ENCODE measurements at regions not wholly inside any gene's neighbourhood (a gene's known extent, or its start where the extent isn't known, plus 50 kb on each side); places are given as distances from the start of the nearest gene placed in this dataset.
A peak's percentile ranks its signal among the peaks of the same experiment; 100 is the strongest.

DNA sequence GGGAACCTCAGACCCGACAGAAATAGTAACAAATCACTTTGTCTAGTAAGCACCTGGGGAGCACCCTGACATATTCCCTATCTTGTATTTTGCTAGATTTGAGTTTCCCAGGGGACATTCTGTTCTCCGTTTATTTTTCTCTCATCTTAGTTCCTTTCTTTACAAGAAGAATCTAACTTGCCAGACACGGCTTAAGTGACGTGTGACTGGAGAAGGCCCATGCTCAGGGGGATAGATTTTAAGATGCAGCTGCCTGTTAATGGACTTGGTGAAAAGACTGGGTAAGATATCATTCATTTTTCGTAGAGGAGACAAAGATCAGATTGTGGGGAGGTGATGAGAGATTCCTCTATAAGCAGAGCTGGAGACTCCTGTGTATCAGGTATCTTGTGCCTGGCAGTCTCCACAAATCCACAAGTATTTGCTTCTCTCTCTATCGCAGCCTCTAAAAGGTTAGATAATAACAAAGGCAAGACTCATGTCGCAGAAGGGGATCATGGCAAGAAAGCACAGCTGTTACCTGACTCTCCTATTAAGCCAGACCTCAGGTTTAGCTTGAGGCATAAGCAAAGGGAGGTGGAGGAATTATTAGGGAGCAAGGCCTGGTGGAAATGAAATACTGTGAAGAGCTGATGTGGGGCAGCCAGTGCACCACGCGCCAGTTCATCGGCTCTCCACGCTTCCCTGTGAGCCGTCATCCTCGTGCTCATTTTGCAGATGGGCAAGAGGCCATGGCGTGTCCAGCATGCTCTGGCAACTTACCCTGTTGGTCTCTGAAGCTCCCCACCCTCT lies 347.2 kb upstream of the TNP1 start:
- no peaks in the 10 kb centered on the region for H3K79me2 ChIP-seq (ENCODE audit: control insufficient read depth, insufficient read depth, low read length)
- SMC1A ChIA-PET (ENCODE audit: uncharacterized antibody, unreplicated experiment): interaction anchor here (0.6 kb wide), 3 partner anchors 22 to 417 kb away, joined by 3 read pairs; no protein-coding TSS in a partner anchor
- in situ Hi-C loops (cut with MboI) (no loop called here), intact Hi-C loops (cut with micrococcal nuclease; ENCODE audit: unreplicated experiment) (no loop called here)
- RAD21 ChIA-PET (ENCODE audit: unreplicated experiment): no interaction called here
- H3K4me3 ChIP-seq: no peak overlapping the region
- BruUV-seq (replicated peaks): no TSS peak
- H3K9me3 ChIP-seq (replicated peaks; ENCODE audit: control insufficient read depth, insufficient read depth, low read length): no peaks in the 10 kb centered on the region; the same call in 2 of the 3 replicates
- FAIRE-seq (no peak), DNase-seq (ENCODE audit: low read depth, low spot score) (no peak), ATAC-seq (no peak)
- no peak overlapping the region for H3K4me2 ChIP-seq (ENCODE audit: control insufficient read depth, insufficient read depth)
- POLR2A ChIA-PET: no interaction called here
- peaks cover 5% of the 10 kb centered on the region; the same call in 1 of the 2 replicates for H3K4me1 ChIP-seq (ENCODE audit: control insufficient read depth, insufficient read depth, low read length)
- WGBS (ENCODE audit: insufficient coverage, insufficient replicate concordance, low lambda C conversion rate, missing lambda C conversion rate): 41% methylated on average over 14 of the region's 14 CpGs
- CTCF ChIA-PET: no interaction called here
- no peak overlapping the region for H3K9ac ChIP-seq (ENCODE audit: control insufficient read depth, insufficient read depth, low read length)
- no peaks in the 10 kb centered on the region for H4K20me1 ChIP-seq (ENCODE audit: control insufficient read depth, insufficient read depth)
- H3K36me3 ChIP-seq (ENCODE audit: control insufficient read depth in 2 of 2, insufficient read depth in 2 of 2, low read length in 1 of 2): no peaks in the 10 kb centered on the region
- TF ChIP-seq, protein P1, sequence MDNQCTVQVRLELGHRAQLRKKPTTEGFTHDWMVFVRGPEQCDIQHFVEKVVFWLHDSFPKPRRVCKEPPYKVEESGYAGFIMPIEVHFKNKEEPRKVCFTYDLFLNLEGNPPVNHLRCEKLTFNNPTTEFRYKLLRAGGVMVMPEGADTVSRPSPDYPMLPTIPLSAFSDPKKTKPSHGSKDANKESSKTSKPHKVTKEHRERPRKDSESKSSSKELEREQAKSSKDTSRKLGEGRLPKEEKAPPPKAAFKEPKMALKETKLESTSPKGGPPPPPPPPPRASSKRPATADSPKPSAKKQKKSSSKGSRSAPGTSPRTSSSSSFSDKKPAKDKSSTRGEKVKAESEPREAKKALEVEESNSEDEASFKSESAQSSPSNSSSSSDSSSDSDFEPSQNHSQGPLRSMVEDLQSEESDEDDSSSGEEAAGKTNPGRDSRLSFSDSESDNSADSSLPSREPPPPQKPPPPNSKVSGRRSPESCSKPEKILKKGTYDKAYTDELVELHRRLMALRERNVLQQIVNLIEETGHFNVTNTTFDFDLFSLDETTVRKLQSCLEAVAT (IDR thresholded peaks at IDR 0.05): no peak
- TF ChIP-seq YBX1 (IDR thresholded peaks at IDR 0.05): no peak
- H3K27me3 ChIP-seq (replicated peaks in 1 of 2; ENCODE audit: control insufficient read depth in 2 of 2, insufficient read depth in 2 of 2, low read length in 1 of 2): no peaks in the 10 kb centered on the region; a peak in 1 of 4 replicates
- no peak overlapping the region; the same call in 1 of the 2 replicates for H2AFZ ChIP-seq (ENCODE audit: control insufficient read depth, low read depth, low read length)
- no peak overlapping the region for H3K27ac ChIP-seq (ENCODE audit: control insufficient read depth, insufficient read depth)

DNA sequence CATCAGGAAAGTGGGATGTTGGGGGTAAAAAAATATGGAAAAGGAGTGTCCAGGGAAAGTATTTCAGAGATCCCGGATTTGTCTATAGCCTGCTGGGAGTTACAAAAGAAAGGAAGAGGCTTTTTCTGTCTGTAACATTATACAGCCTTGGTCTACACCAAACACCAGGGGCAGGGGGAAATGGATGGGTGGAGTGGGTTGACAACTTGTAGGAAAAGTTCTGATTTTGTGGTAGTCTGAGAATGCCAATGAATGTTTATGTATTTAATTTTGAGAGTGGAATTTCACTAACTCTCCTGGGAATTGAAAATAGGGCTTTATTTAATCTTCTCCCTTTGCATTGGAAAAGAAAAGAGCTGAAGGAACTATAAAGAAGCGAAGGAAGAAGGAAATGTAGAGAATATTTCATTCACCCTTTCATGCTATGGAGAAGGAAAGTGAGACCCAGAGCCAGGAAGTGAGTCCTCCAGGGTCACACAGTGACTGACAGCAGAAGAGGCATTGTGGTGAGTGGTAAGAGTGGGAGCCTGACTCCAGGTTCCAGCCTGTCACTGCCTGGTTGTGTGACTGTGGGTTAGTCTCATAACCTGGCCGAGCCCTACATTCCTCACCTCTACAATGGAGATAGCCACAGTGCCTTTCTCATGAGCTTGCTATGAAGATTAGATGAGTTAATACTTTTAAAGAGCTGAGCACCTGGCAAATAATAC lies 346.3 kb upstream of the TNP1 start:
- H3K27ac ChIP-seq (ENCODE audit: control insufficient read depth, insufficient read depth): no peak overlapping the region
- intact Hi-C loops (cut with micrococcal nuclease; ENCODE audit: unreplicated experiment): no loop called here
- no peaks in the 10 kb centered on the region for H3K36me3 ChIP-seq (ENCODE audit: control insufficient read depth in 2 of 2, insufficient read depth in 2 of 2, low read length in 1 of 2)
- H3K4me1 ChIP-seq (ENCODE audit: control insufficient read depth, insufficient read depth, low read length): peaks cover 5% of the 10 kb centered on the region; the same call in 1 of the 2 replicates
- no peaks in the 10 kb centered on the region for H4K20me1 ChIP-seq (ENCODE audit: control insufficient read depth, insufficient read depth)
- 21% methylated on average over 3 of the region's 3 CpGs for WGBS (ENCODE audit: insufficient coverage, insufficient replicate concordance, low lambda C conversion rate, missing lambda C conversion rate)
- no peak overlapping the region for H2AFZ ChIP-seq (ENCODE audit: control insufficient read depth, low read depth, low read length)
- CTCF ChIA-PET: no interaction called here
- no peaks in the 10 kb centered on the region for H3K79me2 ChIP-seq (ENCODE audit: control insufficient read depth, insufficient read depth, low read length)
- H3K9me3 ChIP-seq (replicated peaks; ENCODE audit: control insufficient read depth, insufficient read depth, low read length): no peaks in the 10 kb centered on the region; the same call in 2 of the 3 replicates
- peak; percentile 22; the same call in 1 of the 2 replicates for TF ChIP-seq RUNX3 (IDR thresholded peaks at IDR 0.05; ENCODE audit: low read length)
- no peak for TF ChIP-seq BHLHE40 (IDR thresholded peaks at IDR 0.05; ENCODE audit: borderline replicate concordance in 1 of 2, low read depth in 2 of 2, low read length in 1 of 2)
- DNase-seq (ENCODE audit: low read depth, low spot score) (no peak), ATAC-seq (peak; percentile 41; the same call in 2 of the 3 replicates), FAIRE-seq (no peak)
- no peak overlapping the region for H3K4me3 ChIP-seq
- POLR2A ChIA-PET: no interaction called here
- in situ Hi-C loops (cut with MboI): no loop called here
- no peaks in the 10 kb centered on the region; a peak in 1 of 4 replicates for H3K27me3 ChIP-seq (replicated peaks in 1 of 2; ENCODE audit: control insufficient read depth in 2 of 2, insufficient read depth in 2 of 2, low read length in 1 of 2)
- no peak overlapping the region for H3K9ac ChIP-seq (ENCODE audit: control insufficient read depth, insufficient read depth, low read length)
- RAD21 ChIA-PET (ENCODE audit: unreplicated experiment): no interaction called here
- SMC1A ChIA-PET (ENCODE audit: uncharacterized antibody, unreplicated experiment): interaction anchor here (0.6 kb wide), 1 partner anchor 256 kb away, joined by 3 read pairs; no protein-coding TSS in a partner anchor
- no peak overlapping the region for H3K4me2 ChIP-seq (ENCODE audit: control insufficient read depth, insufficient read depth)
- BruUV-seq (replicated peaks): no TSS peak

Data from GM12878 (cell line).